GM12892 (cell line): ENCODE measurements at regions not wholly inside any gene's neighbourhood (a gene's known extent, or its start where the extent isn't known, plus 50 kb on each side); places are given as distances from the start of the nearest gene placed in this dataset.

ENCODE experiments used
- POLR2A ChIP-seq: IDR thresholded peaks from 2 replicates; pipeline ENCODE4 v1.6.1; 2011; ENCODE audit warnings: low read depth, low read length, control low read depth
- POLR2AphosphoS5 ChIP-seq: IDR thresholded peaks from 2 replicates; pipeline ENCODE4 v1.6.1; 2011; ENCODE audit warnings: low read depth, low read length, control low read depth
- TAF1 ChIP-seq: IDR thresholded peaks from 2 replicates; pipeline ENCODE4 v1.6.1; 2011; ENCODE audit warnings: low read depth, mild to moderate bottlenecking, control low read depth, low read length, borderline replicate concordance

- no peak for TF ChIP-seq POLR2AphosphoS5
- no peak for TF ChIP-seq POLR2A
- no peak for TF ChIP-seq TAF1
Measured at GRCh38 chr2:42922293-42922692, 129.9 kb upstream of the HAAO start.
